Colonic mucosa (tissue), 4 donors: ENCODE measurements at regions not wholly inside any gene's neighbourhood (a gene's known extent, or its start where the extent isn't known, plus 50 kb on each side); places are given as distances from the start of the nearest gene placed in this dataset.

ENCODE experiments used
- DNase-seq: peaks from one replicate; pipeline ENCODE4 v3.0.0-alpha.2; 2020
- H3K27ac ChIP-seq: fragments of 200-600 bp; one replicate; pipeline ENCODE4 v1.8.0; 2021
- H3K27me3 ChIP-seq: fragments of 200-600 bp; one replicate; pipeline ENCODE4 v1.8.0; 2021
- H3K36me3 ChIP-seq: fragments of 200-600 bp; one replicate; pipeline ENCODE4 v1.8.0; 2021
- H3K4me1 ChIP-seq: fragments of 200-600 bp; one replicate; pipeline ENCODE4 v1.8.0; 2021; ENCODE audit warnings: mild to moderate bottlenecking
- H3K4me3 ChIP-seq: fragments of 200-600 bp; one replicate; pipeline ENCODE4 v1.8.0; 2021
- H3K9ac ChIP-seq, 2 donors: one replicate each; pipeline ENCODE4 v1.7.0; 2013; ENCODE audit warnings: control low read depth in 2 of 2, low read depth in 2 of 2, low read length in 2 of 2
- H3K9me3 ChIP-seq: fragments of 200-600 bp; one replicate; pipeline ENCODE4 v1.8.0; 2021
- CTCF ChIP-seq: fragments of 200-600 bp; IDR thresholded peaks from one replicate; pipeline ENCODE4 v1.8.0; 2022; ENCODE audit warnings: antibody characterized with exemption, mild to moderate bottlenecking
- intact Hi-C: fragments of 100-400 bp; cut with DNase I; formaldehyde crosslinking; loops from one replicate; pipeline ENCODE4 v1.14.1; 2022
- donor health status: healthy.
- donor health status: DM: no; HTN: no; CAD: no.
- donor health status: DM: no; HTN: no; CAD: no.

GRCh38 chrX:727738-728621 is 97.4 kb downstream of the SHOX start:
- Histone ChIP-seq H3K4me3 (no peak overlapping the region), H3K9ac (no peak overlapping the region), H3K27ac (no peak overlapping the region), H3K36me3 (no peaks in the 10 kb centered on the region), H3K9me3 (no peaks in the 10 kb centered on the region), H3K27me3 (no peaks in the 10 kb centered on the region), H3K4me1 (no peaks in the 10 kb centered on the region)
- intact Hi-C loops = no loop called here
- TF ChIP-seq CTCF = no peak
- DNase-seq = no peak

DNA sequence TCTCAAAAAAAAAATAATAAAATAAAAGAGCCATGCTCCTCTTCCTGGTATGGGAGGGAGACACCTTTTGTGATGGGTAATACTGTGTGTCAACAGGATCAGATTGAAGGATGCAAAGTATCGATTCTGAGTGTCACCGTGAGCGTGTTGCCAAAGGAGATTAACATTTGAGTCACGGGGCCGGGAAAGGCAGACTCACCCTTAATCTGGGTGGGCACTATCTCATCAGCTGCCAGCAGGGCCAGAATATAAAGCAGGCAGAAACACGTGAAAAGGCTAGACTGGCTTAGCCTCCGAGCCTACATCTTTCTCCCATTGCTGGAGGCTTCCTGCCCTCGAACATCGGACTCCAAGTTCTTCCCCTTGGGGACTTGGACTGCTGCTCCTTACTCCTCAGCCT is 95.4 kb downstream of the SHOX start:
- no peaks in the 10 kb centered on the region for H3K4me1 ChIP-seq
- no peak overlapping the region for H3K27ac ChIP-seq
- H3K36me3 ChIP-seq = no peaks in the 10 kb centered on the region
- H3K9me3 ChIP-seq = no peaks in the 10 kb centered on the region
- intact Hi-C loops = no loop called here
- DNase-seq = no peak
- no peaks in the 10 kb centered on the region for H3K27me3 ChIP-seq
- no peak overlapping the region for H3K4me3 ChIP-seq
- no peak overlapping the region for H3K9ac ChIP-seq
- no peak for TF ChIP-seq CTCF

DNA sequence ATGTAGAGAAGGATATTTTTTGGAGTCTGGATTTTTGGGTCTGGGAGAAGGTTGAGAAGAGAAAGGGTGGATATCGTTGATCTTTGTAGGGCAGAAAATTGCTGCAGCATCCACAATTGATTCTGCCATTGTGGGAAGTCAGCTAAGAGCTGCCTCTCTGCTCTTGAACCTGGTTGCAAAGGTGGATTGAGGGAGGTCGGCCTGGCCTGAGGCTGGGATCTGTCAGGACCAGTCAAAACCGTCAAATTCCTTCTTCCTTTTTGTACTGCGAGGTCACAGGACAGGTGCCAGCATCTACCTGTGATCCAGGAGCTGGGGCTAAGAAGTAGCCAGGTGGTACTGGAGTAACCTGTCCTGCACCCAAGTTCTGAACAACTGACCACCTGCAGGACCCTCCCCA is 93.7 kb downstream of the SHOX start:
- no peak for DNase-seq
- Histone ChIP-seq H3K9ac (no peak overlapping the region), H3K4me3 (no peak overlapping the region), H3K36me3 (no peaks in the 10 kb centered on the region), H3K9me3 (no peaks in the 10 kb centered on the region), H3K4me1 (no peaks in the 10 kb centered on the region), H3K27me3 (no peaks in the 10 kb centered on the region), H3K27ac (no peak overlapping the region)
- no peak for TF ChIP-seq CTCF
- intact Hi-C loops = no loop called here

- Histone ChIP-seq H3K36me3 (no peaks in the 10 kb centered on the region), H3K4me1 (no peaks in the 10 kb centered on the region), H3K9me3 (no peaks in the 10 kb centered on the region), H3K4me3 (no peak overlapping the region), H3K27me3 (no peaks in the 10 kb centered on the region), H3K9ac (no peak overlapping the region), H3K27ac (no peak overlapping the region)
- TF ChIP-seq CTCF = no peak
- no peak for DNase-seq
- intact Hi-C loops = no loop called here
These were observed 93.2 kb downstream of the SHOX start for GRCh38 chrX:723781-724180.

GRCh38 chrX:721354-721753 is 90.8 kb downstream of the SHOX start:
- no peaks in the 10 kb centered on the region for H3K27me3 ChIP-seq
- no peak for TF ChIP-seq CTCF
- no peaks in the 10 kb centered on the region for H3K9me3 ChIP-seq

More at GRCh38 chrX:721354-721753, 90.8 kb downstream of the SHOX start:
- no peak for DNase-seq
- Histone ChIP-seq H3K4me1 (no peaks in the 10 kb centered on the region), H3K36me3 (no peaks in the 10 kb centered on the region), H3K4me3 (no peak overlapping the region), H3K27ac (no peak overlapping the region), H3K9ac (no peak overlapping the region)
- intact Hi-C loops = no loop called here
